ENCODE measurements at regions not wholly inside any gene's neighbourhood (a gene's known extent, or its start where the extent isn't known, plus 50 kb on each side); places are given as distances from the start of the nearest gene placed in this dataset.
A peak's percentile ranks its signal among the peaks of the same experiment; 100 is the strongest.

GRCh38 chr17:62891659-62892058 lies 74.4 kb upstream of the TANC2 start:
- no peak for TF ChIP-seq CTCF (IDR thresholded peaks at IDR 0.05)
- peak overlapping the region; percentile 74 for H3K27ac ChIP-seq
- H3K9me3 ChIP-seq, result no peaks in the 10 kb centered on the region
- H3K4me1 ChIP-seq, result peaks cover 35% of the 10 kb centered on the region
- intact Hi-C loops (cut with DNase I), result no loop called here
- no peaks in the 10 kb centered on the region for H3K27me3 ChIP-seq (ENCODE audit: low read depth)
- H3K4me3 ChIP-seq, result no peak overlapping the region
- H3K36me3 ChIP-seq, result no peaks in the 10 kb centered on the region
- DNase-seq (no peak), ATAC-seq (no peak)

GRCh38 chr17:62888765-62889164 lies 77.3 kb upstream of the TANC2 start:
- intact Hi-C loops (cut with DNase I), result no loop called here
- no peak for TF ChIP-seq CTCF (IDR thresholded peaks at IDR 0.05)
- Histone ChIP-seq H3K27me3 (ENCODE audit: low read depth) (no peaks in the 10 kb centered on the region), H3K4me1 (peaks cover 23% of the 10 kb centered on the region), H3K36me3 (no peaks in the 10 kb centered on the region), H3K9me3 (no peaks in the 10 kb centered on the region), H3K27ac (no peak overlapping the region), H3K4me3 (no peak overlapping the region)
- DNase-seq (no peak), ATAC-seq (no peak)

- ATAC-seq, result no peak
- H3K27me3 ChIP-seq (ENCODE audit: low read depth), result no peaks in the 10 kb centered on the region
- no peak for TF ChIP-seq CTCF (IDR thresholded peaks at IDR 0.05)
- H3K36me3 ChIP-seq, result no peaks in the 10 kb centered on the region
- no peak for DNase-seq
- H3K4me3 ChIP-seq, result no peak overlapping the region
- intact Hi-C loops (cut with DNase I), result no loop called here
- H3K27ac ChIP-seq, result no peak overlapping the region
- H3K4me1 ChIP-seq, result peaks cover 17% of the 10 kb centered on the region
- H3K9me3 ChIP-seq, result no peaks in the 10 kb centered on the region
These were observed 77.9 kb upstream of the TANC2 start for GRCh38 chr17:62888148-62888547.

- Histone ChIP-seq H3K4me3 (no peak overlapping the region), H3K36me3 (no peaks in the 10 kb centered on the region), H3K27ac (no peak overlapping the region), H3K4me1 (peaks cover 10% of the 10 kb centered on the region), H3K9me3 (no peaks in the 10 kb centered on the region), H3K27me3 (ENCODE audit: low read depth) (no peaks in the 10 kb centered on the region)
- intact Hi-C loops (cut with DNase I), result no loop called here
- TF ChIP-seq CTCF (IDR thresholded peaks at IDR 0.05), result no peak
- DNase-seq (no peak), ATAC-seq (no peak)
These were observed 78.6 kb upstream of the TANC2 start for GRCh38 chr17:62887437-62887836.

GRCh38 chr17:62884781-62885180 lies 76.7 kb upstream of the MARCHF10 start:
- H3K36me3 ChIP-seq, result no peaks in the 10 kb centered on the region
- no peaks in the 10 kb centered on the region for H3K4me1 ChIP-seq
- H3K27ac ChIP-seq, result no peak overlapping the region
- ATAC-seq, result no peak
- no peak for DNase-seq
- no peak for TF ChIP-seq CTCF (IDR thresholded peaks at IDR 0.05)
- intact Hi-C loops (cut with DNase I), result no loop called here
- H3K9me3 ChIP-seq, result no peaks in the 10 kb centered on the region
- H3K27me3 ChIP-seq (ENCODE audit: low read depth), result no peaks in the 10 kb centered on the region
- H3K4me3 ChIP-seq, result no peak overlapping the region

- H3K36me3 ChIP-seq, result no peaks in the 10 kb centered on the region
- H3K4me1 ChIP-seq, result no peaks in the 10 kb centered on the region
- peak overlapping the region; percentile 7 for H3K27ac ChIP-seq
- no peaks in the 10 kb centered on the region for H3K27me3 ChIP-seq (ENCODE audit: low read depth)
- no peaks in the 10 kb centered on the region for H3K9me3 ChIP-seq
- ATAC-seq, result peak; percentile 35 to 62
- H3K4me3 ChIP-seq, result no peak overlapping the region
- DNase-seq, result no peak
- TF ChIP-seq CTCF (IDR thresholded peaks at IDR 0.05), result no peak
- intact Hi-C loops (cut with DNase I), result no loop called here
These were observed 74.8 kb upstream of the MARCHF10 start for GRCh38 chr17:62882878-62883277.

Data from lower lobe of right lung (tissue), 2 donors.